ENCODE measurements at regions not wholly inside any gene's neighbourhood (a gene's known extent, or its start where the extent isn't known, plus 50 kb on each side); places are given as distances from the start of the nearest gene placed in this dataset.

DNA sequence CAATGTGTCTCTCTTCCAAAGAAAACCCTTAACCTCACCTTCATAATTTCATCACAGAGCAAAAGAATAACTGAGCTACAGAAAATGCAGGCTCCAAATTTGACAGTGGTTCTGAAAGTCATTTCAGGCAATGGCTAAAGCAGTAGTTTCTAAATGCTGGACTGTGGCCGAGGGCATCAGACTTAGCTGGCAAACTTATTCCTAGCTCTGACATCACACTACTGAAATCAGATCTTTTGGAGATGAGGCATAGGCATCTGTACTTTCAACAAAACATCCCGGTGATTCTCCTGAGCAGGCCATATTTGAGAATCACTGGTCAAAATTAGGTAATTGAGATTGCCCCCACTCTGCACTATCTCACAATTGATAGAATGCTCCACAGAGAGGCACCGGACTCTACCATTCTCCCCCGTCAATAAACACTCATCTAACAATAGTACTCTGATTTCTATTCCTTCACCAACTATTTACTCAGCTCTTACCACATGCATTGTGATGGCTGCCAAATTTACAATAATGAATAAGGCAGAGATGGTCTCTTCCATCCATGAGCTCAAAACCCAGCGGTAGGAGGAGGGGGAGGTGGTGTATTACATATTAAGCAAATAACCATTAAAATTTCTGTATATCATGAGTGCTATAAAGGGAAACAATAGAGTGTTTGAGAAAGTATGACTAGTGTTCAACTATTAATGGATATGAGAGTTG is 57.3 kb upstream of the SPRED1 start:
- DNase-seq (ENCODE audit: insufficient read length) (no peak), FAIRE-seq (no peak)
- no peak for TF ChIP-seq POLR2AphosphoS5 (IDR thresholded peaks at IDR 0.05; ENCODE audit: low read depth, low read length)
- TF ChIP-seq TAF1 (IDR thresholded peaks at IDR 0.05; ENCODE audit: borderline replicate concordance, low read depth, low read length): no peak
- no peak for TF ChIP-seq POLR2A (IDR thresholded peaks at IDR 0.05; ENCODE audit: low read depth, low read length)

DNA sequence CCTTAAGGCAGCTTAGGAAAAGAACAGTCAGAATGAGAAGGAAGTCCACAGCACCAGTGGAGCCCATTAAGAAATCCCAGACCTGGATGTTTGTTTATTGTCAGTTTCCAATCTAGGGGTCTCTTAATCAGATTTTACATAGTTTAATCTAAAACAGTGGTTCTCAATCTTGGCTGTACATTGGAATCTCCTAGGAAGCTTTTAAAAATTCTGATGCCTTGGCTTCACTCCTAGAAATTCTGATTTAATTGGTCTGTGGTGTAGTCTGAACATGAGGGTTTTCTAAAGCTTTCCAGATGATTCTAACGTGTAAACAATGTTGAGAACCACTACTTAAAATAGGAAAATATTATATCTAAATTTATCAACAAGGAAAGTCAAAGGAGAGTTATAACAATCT is 56.6 kb upstream of the SPRED1 start:
- TF ChIP-seq POLR2A (IDR thresholded peaks at IDR 0.05; ENCODE audit: low read depth, low read length) (no peak), TAF1 (IDR thresholded peaks at IDR 0.05; ENCODE audit: borderline replicate concordance, low read depth, low read length) (no peak), POLR2AphosphoS5 (IDR thresholded peaks at IDR 0.05; ENCODE audit: low read depth, low read length) (no peak)
- no peak for FAIRE-seq
- DNase-seq (ENCODE audit: insufficient read length): no peak

GRCh38 chr15:38197553-38197952 is 55.1 kb upstream of the SPRED1 start:
- TF ChIP-seq POLR2AphosphoS5 (IDR thresholded peaks at IDR 0.05; ENCODE audit: low read depth, low read length) (no peak), POLR2A (IDR thresholded peaks at IDR 0.05; ENCODE audit: low read depth, low read length) (no peak), TAF1 (IDR thresholded peaks at IDR 0.05; ENCODE audit: borderline replicate concordance, low read depth, low read length) (no peak)
- FAIRE-seq: no peak
- no peak for DNase-seq (ENCODE audit: insufficient read length)

GRCh38 chr15:38201714-38202113 is 50.9 kb upstream of the SPRED1 start:
- no peak for FAIRE-seq
- DNase-seq (ENCODE audit: insufficient read length): no peak
- TF ChIP-seq TAF1 (IDR thresholded peaks at IDR 0.05; ENCODE audit: borderline replicate concordance, low read depth, low read length) (no peak), POLR2AphosphoS5 (IDR thresholded peaks at IDR 0.05; ENCODE audit: low read depth, low read length) (no peak), POLR2A (IDR thresholded peaks at IDR 0.05; ENCODE audit: low read depth, low read length) (no peak)

- FAIRE-seq: no peak
- TF ChIP-seq POLR2AphosphoS5 (IDR thresholded peaks at IDR 0.05; ENCODE audit: low read depth, low read length) (no peak), POLR2A (IDR thresholded peaks at IDR 0.05; ENCODE audit: low read depth, low read length) (no peak), TAF1 (IDR thresholded peaks at IDR 0.05; ENCODE audit: borderline replicate concordance, low read depth, low read length) (no peak)
- no peak for DNase-seq (ENCODE audit: insufficient read length)
These were observed 50.3 kb upstream of the SPRED1 start for GRCh38 chr15:38202361-38202760.

Measured in GM12892 (cell line).